Choroid plexus epithelial cell (primary cell): ENCODE measurements at regions not wholly inside any gene's neighbourhood (a gene's known extent, or its start where the extent isn't known, plus 50 kb on each side); places are given as distances from the start of the nearest gene placed in this dataset.

Source experiments
- DNase-seq: peaks from one replicate; pipeline ENCODE4 v3.0.0-alpha.2; 2010; ENCODE audit warnings: low read depth
- H3K4me3 ChIP-seq: 2 replicates; pipeline ENCODE4 v1.5.1; 2011; ENCODE audit warnings: low read depth, mild to moderate bottlenecking, control low read depth, low read length, moderate library complexity
- TF ChIP-seq, protein P1 (sequence below): conservative IDR thresholded peaks from 2 replicates; pipeline ENCODE4 v1.5.1; 2011; ENCODE audit warnings: low read depth, mild to moderate bottlenecking, control low read depth, inconsistent platforms, low read length, moderate library complexity

DNA sequence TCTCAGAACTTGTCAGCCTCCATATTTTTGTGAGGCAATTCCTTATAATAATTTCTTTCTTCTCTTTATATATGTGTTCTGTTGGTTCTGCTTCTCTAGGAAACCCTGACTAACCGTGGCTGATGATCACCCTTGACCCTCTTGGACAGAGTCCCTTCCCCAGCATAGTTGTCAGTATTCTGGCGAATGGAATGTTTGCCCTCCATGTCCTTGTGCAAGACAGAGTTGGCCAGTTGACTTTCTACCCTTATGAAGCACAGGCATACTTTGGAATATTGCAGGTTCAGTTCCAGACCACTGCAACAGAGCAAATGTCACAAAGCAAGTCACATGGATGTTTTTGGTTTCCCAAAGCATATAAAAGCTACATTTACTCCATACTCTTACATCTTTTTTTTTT is 297.7 kb upstream of the SHH start:
- TF ChIP-seq, protein P1, sequence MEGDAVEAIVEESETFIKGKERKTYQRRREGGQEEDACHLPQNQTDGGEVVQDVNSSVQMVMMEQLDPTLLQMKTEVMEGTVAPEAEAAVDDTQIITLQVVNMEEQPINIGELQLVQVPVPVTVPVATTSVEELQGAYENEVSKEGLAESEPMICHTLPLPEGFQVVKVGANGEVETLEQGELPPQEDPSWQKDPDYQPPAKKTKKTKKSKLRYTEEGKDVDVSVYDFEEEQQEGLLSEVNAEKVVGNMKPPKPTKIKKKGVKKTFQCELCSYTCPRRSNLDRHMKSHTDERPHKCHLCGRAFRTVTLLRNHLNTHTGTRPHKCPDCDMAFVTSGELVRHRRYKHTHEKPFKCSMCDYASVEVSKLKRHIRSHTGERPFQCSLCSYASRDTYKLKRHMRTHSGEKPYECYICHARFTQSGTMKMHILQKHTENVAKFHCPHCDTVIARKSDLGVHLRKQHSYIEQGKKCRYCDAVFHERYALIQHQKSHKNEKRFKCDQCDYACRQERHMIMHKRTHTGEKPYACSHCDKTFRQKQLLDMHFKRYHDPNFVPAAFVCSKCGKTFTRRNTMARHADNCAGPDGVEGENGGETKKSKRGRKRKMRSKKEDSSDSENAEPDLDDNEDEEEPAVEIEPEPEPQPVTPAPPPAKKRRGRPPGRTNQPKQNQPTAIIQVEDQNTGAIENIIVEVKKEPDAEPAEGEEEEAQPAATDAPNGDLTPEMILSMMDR: no peak
- DNase-seq: no peak
- H3K4me3 ChIP-seq: no peak overlapping the region

DNA sequence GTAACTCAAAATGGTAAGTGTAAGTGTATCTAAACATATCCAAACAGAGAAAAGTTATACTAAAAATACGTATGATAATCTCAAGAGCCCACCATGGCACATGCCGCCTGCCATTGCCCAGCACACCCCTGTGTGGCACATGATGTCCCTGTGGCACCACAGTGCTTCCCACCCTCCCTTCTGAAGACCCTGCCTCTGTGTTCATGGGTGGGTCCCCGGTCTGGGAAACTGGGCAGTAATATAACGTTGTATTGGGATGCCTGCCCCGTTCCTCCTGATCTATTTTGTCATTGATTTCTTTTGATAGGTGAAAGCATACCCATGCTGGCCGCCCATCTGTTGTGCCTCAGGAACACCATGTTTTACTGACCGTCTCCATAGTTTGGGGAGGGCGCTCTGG is 296.8 kb upstream of the SHH start:
- no peak overlapping the region for H3K4me3 ChIP-seq
- TF ChIP-seq, protein P1: no peak

DNA sequence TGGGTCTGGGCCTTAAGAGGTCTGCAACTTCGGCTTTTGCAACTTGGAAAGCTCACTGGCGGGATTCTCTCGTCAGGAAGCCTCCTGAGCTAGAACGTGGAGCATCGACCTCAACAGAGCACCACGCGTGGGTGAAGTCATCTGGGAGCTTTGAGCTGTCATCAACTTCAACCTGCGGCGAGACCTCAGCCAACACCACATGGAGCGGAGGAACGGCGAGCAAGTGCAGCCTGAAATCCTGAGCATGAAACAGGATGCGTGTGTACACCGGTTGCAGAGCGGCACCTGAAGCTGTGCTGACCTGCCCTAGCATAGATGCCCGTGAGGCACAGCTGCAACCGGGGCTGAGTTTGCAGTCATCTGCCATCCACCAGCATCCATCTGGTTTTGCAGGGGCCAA is 295.7 kb upstream of the SHH start:
- TF ChIP-seq, protein P1: no peak
- DNase-seq: no peak
- H3K4me3 ChIP-seq: no peak overlapping the region

More for the DNA sequence above, 296.8 kb upstream of the SHH start:
- DNase-seq: no peak

DNA sequence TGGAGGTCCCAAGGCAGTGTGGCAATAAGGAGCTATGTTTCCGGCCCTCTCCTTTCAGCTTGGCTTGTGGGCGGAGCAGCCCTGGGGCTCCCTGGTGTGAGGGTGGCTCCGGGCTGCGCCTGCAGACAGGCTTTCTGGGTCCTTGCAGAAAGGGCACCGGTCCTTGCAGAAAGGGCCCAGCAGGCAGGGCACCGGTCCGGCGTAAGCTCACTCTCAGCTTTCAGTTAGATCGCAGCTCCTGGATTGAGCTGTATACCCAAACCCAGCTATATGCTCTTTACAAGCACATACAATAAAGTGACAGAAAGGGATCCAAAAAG is 293.8 kb upstream of the SHH start:
- TF ChIP-seq, protein P1: no peak
- no peak overlapping the region for H3K4me3 ChIP-seq
- no peak for DNase-seq

DNA sequence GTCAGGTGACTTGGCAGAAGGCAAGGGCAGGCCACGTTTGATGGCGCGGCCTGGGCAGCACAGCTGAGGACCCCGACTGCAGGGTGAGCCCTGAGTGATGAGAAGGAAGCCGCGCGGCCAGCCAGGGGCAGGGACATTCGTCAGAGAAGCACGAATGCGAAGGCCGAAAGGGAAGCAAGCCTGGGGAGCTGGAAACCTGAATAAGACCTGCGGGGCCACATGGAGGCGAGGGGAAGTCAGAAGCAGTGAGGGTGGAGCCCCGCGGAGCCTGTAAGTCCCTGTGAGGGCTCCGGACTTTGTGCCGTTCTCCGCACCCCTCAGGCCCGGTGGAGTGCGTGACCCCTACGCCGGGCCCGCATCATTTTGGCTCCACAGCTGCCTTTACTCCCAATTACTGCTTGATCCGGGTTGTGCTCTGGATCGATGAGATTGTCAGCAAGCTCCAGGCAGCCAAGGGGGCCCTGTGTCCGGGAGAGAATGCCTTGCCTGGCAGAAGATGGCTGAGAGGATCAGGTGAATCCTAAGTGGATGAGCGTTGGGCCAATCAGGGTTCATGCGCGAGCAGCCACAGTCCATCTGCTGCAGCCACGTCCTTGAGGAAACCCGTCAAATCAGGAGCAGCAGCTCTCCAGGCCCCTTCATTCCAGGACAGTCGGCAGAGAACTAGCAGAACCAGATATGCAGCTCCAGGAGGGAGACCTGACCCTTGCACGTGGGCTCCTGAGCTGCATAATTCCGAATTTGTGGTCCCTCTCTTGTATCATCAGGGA is 293.3 kb upstream of the SHH start:
- TF ChIP-seq, protein P1: no peak
- no peak for DNase-seq
- no peak overlapping the region for H3K4me3 ChIP-seq

DNA sequence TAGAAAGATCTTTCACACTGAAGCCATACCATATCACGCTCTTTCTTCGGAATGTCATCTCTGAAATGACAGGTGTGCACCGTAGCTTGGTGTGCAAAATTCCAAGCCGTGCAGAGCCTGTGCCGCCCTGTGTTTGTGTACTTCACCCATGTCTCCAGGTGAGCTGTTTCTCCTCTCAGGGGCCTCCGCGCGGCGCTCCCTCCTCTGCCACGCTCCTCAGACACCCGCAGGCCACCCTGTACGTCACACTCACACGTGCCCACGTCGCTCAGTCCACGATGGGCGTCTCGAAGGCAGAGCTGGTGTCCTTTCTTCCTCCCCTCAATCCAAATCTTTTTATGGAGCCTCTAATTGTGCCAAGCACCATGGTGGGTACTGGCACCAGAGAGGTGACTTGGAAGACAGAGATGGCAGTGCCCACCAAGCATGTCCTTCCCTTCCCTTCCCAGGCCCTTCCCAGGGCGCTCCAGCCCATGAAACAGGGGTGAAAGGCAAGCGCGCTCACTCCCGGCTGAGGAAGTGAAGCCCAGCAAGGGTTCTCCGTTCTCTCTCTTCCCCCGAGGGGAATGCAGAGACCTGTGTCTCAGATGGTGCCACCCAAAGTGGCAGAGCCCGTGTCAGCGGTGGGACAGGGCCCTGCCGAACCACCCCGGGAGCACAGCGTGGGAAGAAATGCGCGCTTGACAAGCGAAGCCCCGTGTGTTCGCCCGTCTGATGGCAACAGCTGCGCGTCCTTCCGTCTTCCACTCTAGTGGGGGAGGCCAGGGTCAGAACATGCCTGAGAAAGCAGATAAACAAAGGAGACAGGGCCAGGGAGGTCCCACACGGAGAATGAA is 292.5 kb upstream of the SHH start:
- TF ChIP-seq, protein P1: no peak

More for the DNA sequence above, 292.5 kb upstream of the SHH start:
- no peak for DNase-seq
- H3K4me3 ChIP-seq: no peak overlapping the region
